ENCODE measurements at regions not wholly inside any gene's neighbourhood (a gene's known extent, or its start where the extent isn't known, plus 50 kb on each side); places are given as distances from the start of the nearest gene placed in this dataset.

GRCh38 chr7:96784597-96784996 lies 75.0 kb upstream of the SEM1 start:
- TF ChIP-seq, protein P1, sequence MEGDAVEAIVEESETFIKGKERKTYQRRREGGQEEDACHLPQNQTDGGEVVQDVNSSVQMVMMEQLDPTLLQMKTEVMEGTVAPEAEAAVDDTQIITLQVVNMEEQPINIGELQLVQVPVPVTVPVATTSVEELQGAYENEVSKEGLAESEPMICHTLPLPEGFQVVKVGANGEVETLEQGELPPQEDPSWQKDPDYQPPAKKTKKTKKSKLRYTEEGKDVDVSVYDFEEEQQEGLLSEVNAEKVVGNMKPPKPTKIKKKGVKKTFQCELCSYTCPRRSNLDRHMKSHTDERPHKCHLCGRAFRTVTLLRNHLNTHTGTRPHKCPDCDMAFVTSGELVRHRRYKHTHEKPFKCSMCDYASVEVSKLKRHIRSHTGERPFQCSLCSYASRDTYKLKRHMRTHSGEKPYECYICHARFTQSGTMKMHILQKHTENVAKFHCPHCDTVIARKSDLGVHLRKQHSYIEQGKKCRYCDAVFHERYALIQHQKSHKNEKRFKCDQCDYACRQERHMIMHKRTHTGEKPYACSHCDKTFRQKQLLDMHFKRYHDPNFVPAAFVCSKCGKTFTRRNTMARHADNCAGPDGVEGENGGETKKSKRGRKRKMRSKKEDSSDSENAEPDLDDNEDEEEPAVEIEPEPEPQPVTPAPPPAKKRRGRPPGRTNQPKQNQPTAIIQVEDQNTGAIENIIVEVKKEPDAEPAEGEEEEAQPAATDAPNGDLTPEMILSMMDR (IDR thresholded peaks at IDR 0.05; ENCODE audit: control insufficient read depth, extremely low read depth, insufficient read depth), result no peak
- no peak for DNase-seq (ENCODE audit: low read depth)
- H3K4me3 ChIP-seq (ENCODE audit: low read depth, low read length), result no peak overlapping the region

DNA sequence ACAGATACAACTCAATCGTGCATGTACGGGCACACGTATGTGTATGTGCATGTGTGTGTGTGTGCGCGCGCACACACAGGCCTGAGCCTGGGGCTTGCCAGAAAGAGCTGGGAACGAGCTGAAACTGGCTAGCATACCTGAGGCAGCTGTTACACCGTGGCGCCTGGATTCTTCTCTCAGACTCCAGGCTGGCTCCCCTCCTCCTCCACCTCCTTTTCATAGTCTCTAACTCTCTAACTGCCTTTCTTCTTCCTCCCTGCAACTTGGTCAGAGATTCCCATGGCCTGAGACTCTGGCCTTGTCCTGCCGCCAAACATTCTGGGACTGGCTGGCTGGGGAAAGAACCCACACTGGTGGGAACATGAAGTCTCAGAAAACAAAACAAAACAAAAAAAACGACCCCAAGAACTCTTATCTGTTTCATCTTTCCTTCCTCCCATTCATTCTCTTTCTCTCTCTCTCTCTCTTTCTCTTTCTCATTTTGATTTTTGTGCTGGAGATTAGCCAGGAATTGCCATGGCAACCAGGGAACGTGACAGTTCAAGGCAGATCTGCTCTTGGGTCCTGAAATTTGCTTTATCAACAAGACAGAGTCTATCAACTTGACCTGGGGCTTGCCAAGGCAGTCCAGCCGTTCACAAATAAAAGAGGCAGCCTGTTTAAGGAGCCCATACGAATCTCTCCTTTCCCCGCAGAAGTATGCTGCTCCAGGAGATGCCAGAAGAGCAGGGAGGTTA lies 76.8 kb upstream of the SEM1 start:
- DNase-seq (ENCODE audit: low read depth), result no peak
- TF ChIP-seq, protein P1 (IDR thresholded peaks at IDR 0.05; ENCODE audit: control insufficient read depth, extremely low read depth, insufficient read depth), result no peak
- no peak overlapping the region for H3K4me3 ChIP-seq (ENCODE audit: low read depth, low read length)

- no peak for DNase-seq (ENCODE audit: low read depth)
- H3K4me3 ChIP-seq (ENCODE audit: low read depth, low read length), result no peak overlapping the region
- TF ChIP-seq, protein P1 (IDR thresholded peaks at IDR 0.05; ENCODE audit: control insufficient read depth, extremely low read depth, insufficient read depth), result no peak
Measured at GRCh38 chr7:96786998-96787395, 77.4 kb upstream of the SEM1 start.

- H3K4me3 ChIP-seq (ENCODE audit: low read depth, low read length), result no peak overlapping the region
- TF ChIP-seq, protein P1 (IDR thresholded peaks at IDR 0.05; ENCODE audit: control insufficient read depth, extremely low read depth, insufficient read depth), result no peak
- DNase-seq (ENCODE audit: low read depth), result no peak
Measured at GRCh38 chr7:96789914-96790313, 80.3 kb upstream of the SEM1 start.

DNA sequence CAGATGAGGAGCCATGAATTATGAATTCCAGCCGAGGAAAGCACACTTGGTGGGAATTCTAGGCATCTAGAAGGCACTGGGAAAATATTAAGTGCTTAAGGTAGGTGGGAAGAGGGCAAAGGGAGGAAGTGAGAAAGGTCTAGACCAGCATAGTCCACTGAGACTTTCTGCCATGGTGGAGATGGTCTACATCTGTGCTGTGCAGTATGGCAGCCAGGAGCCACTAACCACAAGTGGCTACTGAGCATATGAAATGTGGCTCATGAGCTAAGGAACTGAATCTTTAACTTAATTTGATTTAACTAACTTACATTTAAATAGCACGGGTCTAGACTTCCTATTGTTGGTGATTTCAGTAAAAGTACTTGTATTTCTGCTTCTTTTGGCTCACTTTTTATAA lies 82.5 kb upstream of the SEM1 start:
- no peak for DNase-seq (ENCODE audit: low read depth)
- H3K4me3 ChIP-seq (ENCODE audit: low read depth, low read length), result no peak overlapping the region
- TF ChIP-seq, protein P1 (IDR thresholded peaks at IDR 0.05; ENCODE audit: control insufficient read depth, extremely low read depth, insufficient read depth), result no peak

- H3K4me3 ChIP-seq (ENCODE audit: low read depth, low read length), result no peak overlapping the region
- DNase-seq (ENCODE audit: low read depth), result peak; percentile 97
- TF ChIP-seq, protein P1 (IDR thresholded peaks at IDR 0.05; ENCODE audit: control insufficient read depth, extremely low read depth, insufficient read depth), result no peak
Measured at GRCh38 chr7:96794063-96794462, 84.4 kb upstream of the SEM1 start.

GRCh38 chr7:96800122-96800521 lies 90.5 kb upstream of the SEM1 start:
- DNase-seq (ENCODE audit: low read depth), result no peak
- no peak overlapping the region for H3K4me3 ChIP-seq (ENCODE audit: low read depth, low read length)
- TF ChIP-seq, protein P1 (IDR thresholded peaks at IDR 0.05; ENCODE audit: control insufficient read depth, extremely low read depth, insufficient read depth), result no peak

Data from LNCaP clone FGC (cell line).